ENCODE measurements at regions not wholly inside any gene's neighbourhood (a gene's known extent, or its start where the extent isn't known, plus 50 kb on each side); places are given as distances from the start of the nearest gene placed in this dataset.

DNA sequence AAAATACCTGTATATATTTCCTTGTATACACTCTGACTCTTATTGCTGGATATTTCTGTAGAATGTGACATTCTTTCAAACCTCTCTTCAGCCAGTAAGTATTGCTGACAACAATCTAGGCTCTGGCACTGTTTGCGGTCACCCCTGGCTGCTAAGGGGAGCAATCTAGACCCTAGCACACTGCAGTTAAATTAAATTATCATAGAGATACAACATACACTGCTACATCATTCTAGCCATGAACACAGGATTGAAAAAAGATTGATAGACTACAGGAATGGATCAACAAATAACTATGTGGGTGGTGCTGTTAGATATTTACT is 108.7 kb upstream of the MEIS2 start:
- TF ChIP-seq POLR2A (IDR thresholded peaks at IDR 0.05; ENCODE audit: low read length) (no peak), GATA1 (IDR thresholded peaks at IDR 0.05; ENCODE audit: low read depth, low read length) (no peak)
